HL-60 (cell line): ENCODE measurements at regions not wholly inside any gene's neighbourhood (a gene's known extent, or its start where the extent isn't known, plus 50 kb on each side); places are given as distances from the start of the nearest gene placed in this dataset.

Source experiments
- DNase-seq, 2 experiments: peaks; one replicate each; pipeline ENCODE4 v3.0.0-alpha.2; 2010 to 2020; ENCODE audit warnings: low read depth in 1 of 2, low spot score in 1 of 2
- H3K27ac ChIP-seq: fragments of 250-450 bp; sonication (Bioruptor Pico); replicated peaks from 2 replicates; pipeline ENCODE4 v1.5.1; 2020; ENCODE audit warnings: mild to moderate bottlenecking, moderate library complexity
- H3K27me3 ChIP-seq: fragments of 250-450 bp; sonication (Bioruptor Pico); 2 replicates; pipeline ENCODE4 v1.5.1; 2021; ENCODE audit warnings: mild to moderate bottlenecking, moderate library complexity; ENCODE audit not compliant: insufficient read depth, poor library complexity, severe bottlenecking
- H3K4me3 ChIP-seq: replicated peaks from 2 replicates; pipeline ENCODE4 v1.5.1; 2011; ENCODE audit warnings: mild to moderate bottlenecking, control low read depth, low read length; ENCODE audit not compliant: insufficient read depth
- GABPA ChIP-seq: IDR thresholded peaks from 2 replicates; pipeline ENCODE4 v1.6.1; 2012; ENCODE audit warnings: low read depth
- POLR2AphosphoS5 ChIP-seq: IDR thresholded peaks from 2 replicates; pipeline ENCODE4 v1.6.1; 2012; ENCODE audit warnings: low read depth
- REST ChIP-seq: IDR thresholded peaks from 2 replicates; pipeline ENCODE4 v1.6.1; 2012; ENCODE audit warnings: low read depth; ENCODE audit not compliant: insufficient replicate concordance
- SPI1 ChIP-seq: IDR thresholded peaks from 2 replicates; pipeline ENCODE4 v1.6.1; 2012; ENCODE audit warnings: low read depth, mild to moderate bottlenecking, borderline replicate concordance
- TF ChIP-seq, protein P1 (sequence below): IDR thresholded peaks from one replicate; pipeline ENCODE4 v1.5.1; 2011; ENCODE audit warnings: low read length, control low read depth, inconsistent platforms; ENCODE audit not compliant: insufficient read depth

GRCh38 chr2:67516362-67516761 lies 119.2 kb downstream of the ETAA1 start:
- H3K27ac ChIP-seq = no peak overlapping the region

DNA sequence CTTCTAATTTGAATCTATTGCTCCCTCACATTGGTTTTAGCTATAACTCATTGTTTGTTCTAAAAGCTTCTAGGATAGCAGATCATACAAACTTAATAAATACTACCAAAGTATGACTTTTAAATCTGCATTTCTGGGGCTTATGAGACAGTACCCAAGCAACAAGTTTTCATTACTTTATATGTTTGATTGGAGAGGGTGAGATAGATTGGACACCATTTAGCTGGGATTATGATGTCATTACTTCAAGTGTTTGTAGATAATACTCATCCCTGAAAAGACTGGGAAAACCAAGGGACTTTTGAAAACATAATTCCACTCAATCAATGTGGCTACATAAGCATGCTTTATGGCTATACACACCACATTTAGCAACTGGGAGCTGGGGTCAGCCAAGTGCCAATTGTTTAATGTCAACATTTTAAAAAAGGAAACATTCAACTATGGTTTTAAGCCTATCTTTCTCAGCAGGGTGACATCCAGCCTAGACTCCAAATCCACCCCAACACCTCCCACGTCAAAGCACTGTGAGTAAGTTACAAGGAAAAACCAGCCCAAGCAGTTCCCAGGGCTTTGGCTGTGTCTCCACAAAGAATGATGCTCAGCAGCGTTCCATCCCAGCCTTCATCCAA lies 119.9 kb downstream of the ETAA1 start:
- Histone ChIP-seq H3K27me3 (no peaks in the 10 kb centered on the region), H3K27ac (no peak overlapping the region), H3K4me3 (no peak overlapping the region)
- no peak for DNase-seq
- TF ChIP-seq POLR2AphosphoS5 (no peak), REST (no peak), GABPA (no peak), SPI1 (no peak)
- TF ChIP-seq, protein P1, sequence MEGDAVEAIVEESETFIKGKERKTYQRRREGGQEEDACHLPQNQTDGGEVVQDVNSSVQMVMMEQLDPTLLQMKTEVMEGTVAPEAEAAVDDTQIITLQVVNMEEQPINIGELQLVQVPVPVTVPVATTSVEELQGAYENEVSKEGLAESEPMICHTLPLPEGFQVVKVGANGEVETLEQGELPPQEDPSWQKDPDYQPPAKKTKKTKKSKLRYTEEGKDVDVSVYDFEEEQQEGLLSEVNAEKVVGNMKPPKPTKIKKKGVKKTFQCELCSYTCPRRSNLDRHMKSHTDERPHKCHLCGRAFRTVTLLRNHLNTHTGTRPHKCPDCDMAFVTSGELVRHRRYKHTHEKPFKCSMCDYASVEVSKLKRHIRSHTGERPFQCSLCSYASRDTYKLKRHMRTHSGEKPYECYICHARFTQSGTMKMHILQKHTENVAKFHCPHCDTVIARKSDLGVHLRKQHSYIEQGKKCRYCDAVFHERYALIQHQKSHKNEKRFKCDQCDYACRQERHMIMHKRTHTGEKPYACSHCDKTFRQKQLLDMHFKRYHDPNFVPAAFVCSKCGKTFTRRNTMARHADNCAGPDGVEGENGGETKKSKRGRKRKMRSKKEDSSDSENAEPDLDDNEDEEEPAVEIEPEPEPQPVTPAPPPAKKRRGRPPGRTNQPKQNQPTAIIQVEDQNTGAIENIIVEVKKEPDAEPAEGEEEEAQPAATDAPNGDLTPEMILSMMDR = no peak

More at GRCh38 chr2:67516362-67516761, 119.2 kb downstream of the ETAA1 start:
- TF ChIP-seq, protein P1 = no peak
- TF ChIP-seq REST = no peak
- no peak for TF ChIP-seq GABPA
- TF ChIP-seq SPI1 = no peak
- TF ChIP-seq POLR2AphosphoS5 = no peak
- Histone ChIP-seq H3K27me3 (no peaks in the 10 kb centered on the region), H3K4me3 (no peak overlapping the region)
- no peak for DNase-seq

DNA sequence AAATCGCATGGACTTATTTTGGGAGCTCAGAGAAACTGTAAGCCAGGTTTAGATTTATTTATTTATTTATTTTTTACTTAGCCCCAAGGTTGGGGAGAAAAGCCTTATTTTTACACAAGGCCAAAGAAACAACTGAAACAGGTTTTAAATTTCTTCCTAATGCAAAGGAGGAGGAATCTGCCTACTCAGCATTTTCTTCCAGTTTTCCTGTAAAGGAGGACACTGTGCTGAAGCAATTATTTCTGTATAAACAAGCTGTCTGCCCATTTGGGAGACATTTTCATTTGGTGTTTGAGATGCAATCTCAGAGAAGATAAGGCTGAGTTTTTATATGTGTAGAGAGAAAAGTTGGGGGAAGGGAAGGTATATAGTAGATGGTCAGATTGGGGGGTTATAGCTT lies 125.0 kb downstream of the ETAA1 start:
- no peak for DNase-seq
- no peaks in the 10 kb centered on the region for H3K27me3 ChIP-seq
- H3K4me3 ChIP-seq = no peak overlapping the region
- H3K27ac ChIP-seq = no peak overlapping the region
- TF ChIP-seq SPI1 (no peak), POLR2AphosphoS5 (no peak), REST (no peak), GABPA (no peak)
- TF ChIP-seq, protein P1 = no peak
